ENCODE measurements at regions not wholly inside any gene's neighbourhood (a gene's known extent, or its start where the extent isn't known, plus 50 kb on each side); places are given as distances from the start of the nearest gene placed in this dataset.

GRCh38 chr14:101087614-101088394 lies 184.3 kb upstream of the RTL1 start:
- ATAC-seq (peak; percentile 60; the same call in 1 of the 2 replicates), DNase-seq (ENCODE audit: low read depth, low spot score) (no peak)
- H3K9me3 ChIP-seq (ENCODE audit: control insufficient read depth, insufficient read depth, low read depth, low read length), result no peaks in the 10 kb centered on the region
- peak overlapping the region; percentile 23; the same call in 1 of the 2 replicates for H3K27ac ChIP-seq (ENCODE audit: low read length)
- no peaks in the 10 kb centered on the region for H3K36me3 ChIP-seq (ENCODE audit: control insufficient read depth, insufficient read depth, low read length)
- ChIA-PET CTCF (no interaction called here), POLR2A (interaction anchor here (0.7 kb wide), 1 partner anchor 30 kb away, joined by 4 read pairs; no protein-coding TSS in a partner anchor)
- no peaks in the 10 kb centered on the region for H3K27me3 ChIP-seq (ENCODE audit: control insufficient read depth, insufficient read depth, low read length)
- TF ChIP-seq TCF7L2 (IDR thresholded peaks at IDR 0.05; ENCODE audit: low read depth, low read length) (0 out of 2 replicates have a peak, but pooled peaks have one; percentile 24), REST (IDR thresholded peaks at IDR 0.05; ENCODE audit: insufficient read depth in 1 of 2, low read depth in 2 of 2, low read length in 1 of 2) (no peak)
- intact Hi-C loops (cut with micrococcal nuclease; ENCODE audit: unreplicated experiment), result no loop called here
- 0 out of 2 replicates have a peak, but pooled peaks cover 3% of the 10 kb centered on the region for H3K4me1 ChIP-seq (ENCODE audit: control insufficient read depth, insufficient read depth, low read length)
- no peak overlapping the region for H3K4me3 ChIP-seq (ENCODE audit: low read depth in 2 of 2, low read length in 2 of 2)
- no TSS peak for BruUV-seq (replicated peaks)
- in situ Hi-C loops (cut with HindIII; ENCODE audit: low pct_unique_long_range_greater_than_20kb, low sequenced_read_pairs), result no loop called here

GRCh38 chr14:101088395-101088667 lies 184.8 kb upstream of the RTL1 start:
- POLR2A ChIA-PET, result interaction anchor here (0.6 kb wide), 1 partner anchor 13 kb away, joined by 3 read pairs; no protein-coding TSS in a partner anchor
- intact Hi-C loops (cut with micrococcal nuclease; ENCODE audit: unreplicated experiment), result no loop called here

More at GRCh38 chr14:101088395-101088667, 184.8 kb upstream of the RTL1 start:
- H3K4me3 ChIP-seq (ENCODE audit: low read depth in 2 of 2, low read length in 2 of 2), result no peak overlapping the region
- ATAC-seq (no peak), DNase-seq (ENCODE audit: low read depth, low spot score) (no peak)
- no peak for TF ChIP-seq CTCF (IDR thresholded peaks at IDR 0.05)
- TF ChIP-seq POLR2AphosphoS5 (IDR thresholded peaks at IDR 0.05; ENCODE audit: low read depth, low read length), result no peak
- TF ChIP-seq TCF7L2 (IDR thresholded peaks at IDR 0.05; ENCODE audit: low read depth, low read length), result no peak
- no peaks in the 10 kb centered on the region for H3K27me3 ChIP-seq (ENCODE audit: control insufficient read depth, insufficient read depth, low read length)
- H3K27ac ChIP-seq (ENCODE audit: low read length), result peak overlapping the region; percentile 23; the same call in 1 of the 2 replicates
- H3K36me3 ChIP-seq (ENCODE audit: control insufficient read depth, insufficient read depth, low read length), result no peaks in the 10 kb centered on the region
- no peaks in the 10 kb centered on the region for H3K9me3 ChIP-seq (ENCODE audit: control insufficient read depth, insufficient read depth, low read depth, low read length)
- CTCF ChIA-PET, result no interaction called here
- BruUV-seq (replicated peaks), result no TSS peak
- H3K4me1 ChIP-seq (ENCODE audit: control insufficient read depth, insufficient read depth, low read length), result 0 out of 2 replicates have a peak, but pooled peaks cover 3% of the 10 kb centered on the region
- in situ Hi-C loops (cut with HindIII; ENCODE audit: low pct_unique_long_range_greater_than_20kb, low sequenced_read_pairs), result no loop called here

All from Panc1 (cell line).